Thyroid gland (tissue), 4 donors: ENCODE measurements at regions not wholly inside any gene's neighbourhood (a gene's known extent, or its start where the extent isn't known, plus 50 kb on each side); places are given as distances from the start of the nearest gene placed in this dataset.

Experiments used
- DNase-seq, 2 donors: peaks; one replicate each; pipeline ENCODE4 v3.0.0-alpha.2; 2019
- H3K27ac ChIP-seq, 3 donors: fragments of 200-600 bp; sonication (generic); 1 replicate in 2 of 3; 2 replicates in 1 of 3; pipeline ENCODE4 v1.5.1; 2016 to 2019; ENCODE audit warnings: mild to moderate bottlenecking in 1 of 3, moderate library complexity in 1 of 3
- H3K27me3 ChIP-seq: fragments of 200-600 bp; sonication (generic); one replicate; pipeline ENCODE4 v1.5.1; 2019
- H3K36me3 ChIP-seq, 2 donors: fragments of 200-600 bp; sonication (generic); one replicate each; pipeline ENCODE4 v1.5.1; 2016 to 2019
- H3K4me1 ChIP-seq, 2 donors: fragments of 200-600 bp; sonication (generic); one replicate each; pipeline ENCODE4 v1.5.1; 2017 to 2019
- H3K4me3 ChIP-seq, 3 donors: fragments of 200-600 bp; sonication (generic); replicated peaks in 1 of 3; 1 replicate in 2 of 3; 2 replicates in 1 of 3; pipeline ENCODE4 v1.5.1; 2016; ENCODE audit warnings: mild to moderate bottlenecking in 1 of 3
- H3K9me3 ChIP-seq: fragments of 200-600 bp; sonication (generic); one replicate; pipeline ENCODE4 v1.5.1; 2017
- CTCF ChIP-seq, 6 experiments: fragments of 200-600 bp in 3 of 6; fragments of 450-650 bp in 3 of 6; sonication (generic) in 3 of 6; IDR thresholded peaks; one replicate each; pipeline ENCODE4 v1.5.1; 2016 to 2019; ENCODE audit warnings: antibody characterized with exemption in 6 of 6, mild to moderate bottlenecking in 2 of 6, inconsistent platforms in 1 of 6, moderate library complexity in 1 of 6
- POLR2A ChIP-seq, 2 donors: fragments of 450-650 bp; IDR thresholded peaks; one replicate each; pipeline ENCODE4 v1.6.1; 2017; ENCODE audit warnings: antibody characterized with exemption in 2 of 2, mild to moderate bottlenecking in 2 of 2, moderate library complexity in 1 of 2
- WGBS, 2 donors: methylation state at CpG; one replicate each; pipeline ENCODE4 v1.1.5; 2017; 5-methylcytosine and 5-hydroxymethylcytosine counted together
- intact Hi-C: fragments of 100-400 bp; cut with DNase I; formaldehyde crosslinking; loops from one replicate; pipeline ENCODE4 v1.15.1; 2023

GRCh38 chr1:118751166-118751565, 237.0 kb downstream of the TBX15 start:
- TF ChIP-seq POLR2A (IDR thresholded peaks at IDR 0.05), result no peak
- no peak for TF ChIP-seq CTCF (IDR thresholded peaks at IDR 0.05)
- intact Hi-C loops, result no loop called here
- H3K4me1 ChIP-seq, result no peaks in the 10 kb centered on the region
- H3K27me3 ChIP-seq, result no peaks in the 10 kb centered on the region
- H3K4me3 ChIP-seq, result no peak overlapping the region
- H3K9me3 ChIP-seq, result no peaks in the 10 kb centered on the region
- no peak for DNase-seq
- H3K36me3 ChIP-seq, result no peaks in the 10 kb centered on the region
- H3K27ac ChIP-seq, result no peak overlapping the region

DNA sequence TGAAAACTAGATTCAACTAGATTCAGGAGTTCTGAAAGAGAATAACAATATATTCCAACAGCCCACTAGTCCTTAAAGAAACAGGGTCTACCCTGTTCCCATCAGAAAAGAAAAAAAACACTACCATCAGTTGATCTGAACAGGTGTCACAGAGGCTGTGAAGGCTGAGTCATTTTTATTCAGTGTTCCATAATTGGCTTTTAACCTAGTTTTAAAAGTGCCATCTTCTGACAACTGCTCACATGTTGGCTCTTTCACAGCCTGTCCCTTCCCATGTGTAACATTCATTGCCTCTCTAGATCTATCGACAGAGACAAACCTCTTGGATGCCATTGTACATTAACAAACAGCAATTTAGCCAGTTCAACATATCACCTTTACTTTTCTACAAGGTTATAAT, 243.7 kb downstream of the TBX15 start:
- intact Hi-C loops, result no loop called here
- H3K4me3 ChIP-seq, result no peak overlapping the region
- 85 to 94% methylated on average over 1 of the region's 1 CpG for WGBS, 2 donors
- no peak overlapping the region for H3K27ac ChIP-seq
- no peak for TF ChIP-seq POLR2A (IDR thresholded peaks at IDR 0.05)
- TF ChIP-seq CTCF (IDR thresholded peaks at IDR 0.05), result no peak
- no peaks in the 10 kb centered on the region for H3K4me1 ChIP-seq
- DNase-seq, result no peak
- H3K36me3 ChIP-seq, result no peaks in the 10 kb centered on the region
- no peaks in the 10 kb centered on the region for H3K9me3 ChIP-seq
- H3K27me3 ChIP-seq, result no peaks in the 10 kb centered on the region

GRCh38 chr1:118739501-118739900, 248.6 kb downstream of the TBX15 start:
- no peaks in the 10 kb centered on the region for H3K4me1 ChIP-seq
- TF ChIP-seq POLR2A (IDR thresholded peaks at IDR 0.05) (no peak), CTCF (IDR thresholded peaks at IDR 0.05) (no peak)
- H3K27ac ChIP-seq, result no peak overlapping the region
- intact Hi-C loops, result no loop called here
- no peak overlapping the region for H3K4me3 ChIP-seq
- no peak for DNase-seq
- H3K36me3 ChIP-seq, result no peaks in the 10 kb centered on the region
- WGBS, 2 donors, result 49 to 70% methylated on average over 4 of the region's 4 CpGs
- H3K27me3 ChIP-seq, result no peaks in the 10 kb centered on the region
- no peaks in the 10 kb centered on the region for H3K9me3 ChIP-seq

DNA sequence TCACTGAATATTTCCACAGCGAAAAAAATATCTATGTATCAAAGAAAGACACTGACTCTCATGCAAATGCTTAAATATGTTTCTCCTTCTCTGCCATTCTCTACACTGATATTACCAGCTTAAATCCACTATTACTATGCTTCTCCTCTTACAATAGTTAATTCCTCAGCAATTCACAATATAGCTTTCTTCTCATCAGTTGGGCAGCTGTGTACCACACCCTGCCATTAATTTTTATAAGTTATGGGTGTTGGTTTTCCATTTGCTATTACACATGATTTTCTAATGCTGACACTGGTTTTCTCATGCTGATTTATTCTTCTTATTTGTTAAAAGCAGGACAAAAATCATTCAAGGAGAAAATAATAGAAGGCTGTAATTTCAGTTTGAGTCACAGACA, 251.8 kb downstream of the TBX15 start:
- no peaks in the 10 kb centered on the region for H3K4me1 ChIP-seq
- 97% methylated on average over 1 of the region's 1 CpG for WGBS, 2 donors
- no peak overlapping the region for H3K27ac ChIP-seq
- TF ChIP-seq POLR2A (IDR thresholded peaks at IDR 0.05), result no peak
- no peak for TF ChIP-seq CTCF (IDR thresholded peaks at IDR 0.05)
- H3K9me3 ChIP-seq, result no peaks in the 10 kb centered on the region
- no peak overlapping the region for H3K4me3 ChIP-seq
- no peaks in the 10 kb centered on the region for H3K27me3 ChIP-seq
- intact Hi-C loops, result no loop called here
- no peak for DNase-seq
- no peaks in the 10 kb centered on the region for H3K36me3 ChIP-seq

GRCh38 chr1:118717893-118718292, 270.2 kb downstream of the TBX15 start:
- H3K4me1 ChIP-seq, result no peaks in the 10 kb centered on the region
- TF ChIP-seq CTCF (IDR thresholded peaks at IDR 0.05), result no peak
- no peak for TF ChIP-seq POLR2A (IDR thresholded peaks at IDR 0.05)
- no peaks in the 10 kb centered on the region for H3K36me3 ChIP-seq
- no peak for DNase-seq
- H3K9me3 ChIP-seq, result no peaks in the 10 kb centered on the region
- H3K4me3 ChIP-seq, result no peak overlapping the region
- no peaks in the 10 kb centered on the region for H3K27me3 ChIP-seq
- WGBS, 2 donors, result 68 to 74% methylated on average over 3 of the region's 3 CpGs
- H3K27ac ChIP-seq, result no peak overlapping the region
- intact Hi-C loops, result no loop called here
